Lower lobe of right lung (tissue), 2 donors: ENCODE measurements at regions not wholly inside any gene's neighbourhood (a gene's known extent, or its start where the extent isn't known, plus 50 kb on each side); places are given as distances from the start of the nearest gene placed in this dataset.

Source experiments
- ATAC-seq, 2 donors: fragments of 200-7000 bp; cut with Tn5 transposase; one replicate each; pipeline ENCODE4 v1.9.1; 2020 to 2022; ENCODE audit warnings: mild to moderate bottlenecking in 2 of 2, moderate library complexity in 2 of 2
- DNase-seq: peaks from one replicate; pipeline ENCODE4 v3.0.0-alpha.2; 2020
- H3K27ac ChIP-seq: fragments of 200-600 bp; one replicate; pipeline ENCODE4 v1.8.0; 2022
- H3K27me3 ChIP-seq: fragments of 200-600 bp; one replicate; pipeline ENCODE4 v1.8.0; 2022; ENCODE audit warnings: low read depth
- H3K36me3 ChIP-seq: fragments of 200-600 bp; one replicate; pipeline ENCODE4 v1.8.0; 2022; ENCODE audit warnings: mild to moderate bottlenecking
- H3K4me1 ChIP-seq: fragments of 200-600 bp; one replicate; pipeline ENCODE4 v1.8.0; 2022
- H3K4me3 ChIP-seq: fragments of 200-600 bp; one replicate; pipeline ENCODE4 v1.8.0; 2022; ENCODE audit warnings: mild to moderate bottlenecking
- H3K9me3 ChIP-seq: fragments of 200-600 bp; one replicate; pipeline ENCODE4 v1.8.0; 2022
- CTCF ChIP-seq: fragments of 200-600 bp; IDR thresholded peaks from one replicate; pipeline ENCODE4 v1.8.0; 2022; ENCODE audit warnings: antibody characterized with exemption, mild to moderate bottlenecking
- intact Hi-C: fragments of 100-400 bp; cut with DNase I; formaldehyde crosslinking; loops from one replicate; pipeline ENCODE4 v1.11.0; 2022
- donor health status: DM: no; HTN: yes; CAD: no; lungs with severe emphysema.

- no peak for DNase-seq
- TF ChIP-seq CTCF = no peak
- no peaks in the 10 kb centered on the region for H3K9me3 ChIP-seq
- H3K27ac ChIP-seq = no peak overlapping the region
- H3K36me3 ChIP-seq = no peaks in the 10 kb centered on the region
- no peak for ATAC-seq
- intact Hi-C loops = no loop called here
- no peaks in the 10 kb centered on the region for H3K27me3 ChIP-seq
- H3K4me3 ChIP-seq = no peak overlapping the region
- no peaks in the 10 kb centered on the region for H3K4me1 ChIP-seq
Observed at GRCh38 chr7:119888251-119888650, 384.7 kb upstream of the KCND2 start.

- no peaks in the 10 kb centered on the region for H3K36me3 ChIP-seq
- intact Hi-C loops = no loop called here
- ATAC-seq = no peak
- no peak for DNase-seq
- TF ChIP-seq CTCF = no peak
- H3K4me3 ChIP-seq = no peak overlapping the region
- no peaks in the 10 kb centered on the region for H3K27me3 ChIP-seq
- no peak overlapping the region for H3K27ac ChIP-seq
- H3K9me3 ChIP-seq = no peaks in the 10 kb centered on the region
- no peaks in the 10 kb centered on the region for H3K4me1 ChIP-seq
Observed at GRCh38 chr7:119890631-119891030, 382.3 kb upstream of the KCND2 start.

GRCh38 chr7:119895320-119895719 is 377.7 kb upstream of the KCND2 start:
- intact Hi-C loops = no loop called here
- ATAC-seq (no peak), DNase-seq (no peak)
- H3K9me3 ChIP-seq = no peaks in the 10 kb centered on the region
- no peaks in the 10 kb centered on the region for H3K4me1 ChIP-seq
- H3K36me3 ChIP-seq = no peaks in the 10 kb centered on the region
- no peak overlapping the region for H3K27ac ChIP-seq
- no peak for TF ChIP-seq CTCF
- H3K4me3 ChIP-seq = no peak overlapping the region
- H3K27me3 ChIP-seq = no peaks in the 10 kb centered on the region

GRCh38 chr7:119896386-119896785 is 376.6 kb upstream of the KCND2 start:
- intact Hi-C loops = no loop called here

GRCh38 chr7:119900996-119901672 is 371.8 kb upstream of the KCND2 start:
- Histone ChIP-seq H3K27ac (no peak overlapping the region), H3K36me3 (no peaks in the 10 kb centered on the region), H3K9me3 (no peaks in the 10 kb centered on the region), H3K4me1 (no peaks in the 10 kb centered on the region), H3K4me3 (no peak overlapping the region), H3K27me3 (no peaks in the 10 kb centered on the region)
- TF ChIP-seq CTCF = no peak
- ATAC-seq = no peak
- intact Hi-C loops = no loop called here
- DNase-seq = no peak

More at GRCh38 chr7:119896386-119896785, 376.6 kb upstream of the KCND2 start:
- H3K9me3 ChIP-seq = no peaks in the 10 kb centered on the region
- H3K4me1 ChIP-seq = no peaks in the 10 kb centered on the region
- H3K27me3 ChIP-seq = no peaks in the 10 kb centered on the region
- H3K36me3 ChIP-seq = no peaks in the 10 kb centered on the region
- ATAC-seq (no peak), DNase-seq (no peak)
- no peak overlapping the region for H3K4me3 ChIP-seq
- H3K27ac ChIP-seq = no peak overlapping the region
- TF ChIP-seq CTCF = no peak

- Histone ChIP-seq H3K36me3 (no peaks in the 10 kb centered on the region), H3K27ac (no peak overlapping the region), H3K9me3 (no peaks in the 10 kb centered on the region), H3K27me3 (no peaks in the 10 kb centered on the region), H3K4me3 (no peak overlapping the region), H3K4me1 (no peaks in the 10 kb centered on the region)
- no peak for DNase-seq
- no peak for ATAC-seq
- intact Hi-C loops = no loop called here
- TF ChIP-seq CTCF = no peak
Observed at GRCh38 chr7:119903085-119903484, 369.9 kb upstream of the KCND2 start.
